Transverse colon (tissue), 4 donors: ENCODE measurements at regions not wholly inside any gene's neighbourhood (a gene's known extent, or its start where the extent isn't known, plus 50 kb on each side); places are given as distances from the start of the nearest gene placed in this dataset.

ENCODE experiments used
- DNase-seq: peaks from one replicate; pipeline ENCODE4 v3.0.0-alpha.2; 2019
- H3K27ac ChIP-seq, 4 donors: fragments of 200-600 bp; sonication (generic); 2 replicates each; pipeline ENCODE4 v1.5.1; 2016 to 2018; ENCODE audit warnings: inconsistent platforms in 4 of 4
- H3K27me3 ChIP-seq: fragments of 200-600 bp; sonication (generic); 2 replicates; pipeline ENCODE4 v1.5.1; 2017; ENCODE audit warnings: inconsistent platforms
- H3K36me3 ChIP-seq, 4 donors: fragments of 200-600 bp; sonication (generic); 2 replicates each; pipeline ENCODE4 v1.5.1; 2017 to 2019; ENCODE audit warnings: inconsistent platforms in 4 of 4
- H3K4me1 ChIP-seq, 4 donors: fragments of 200-600 bp; sonication (generic); 2 replicates each; pipeline ENCODE4 v1.5.1; 2017 to 2020; ENCODE audit warnings: inconsistent platforms in 4 of 4
- H3K4me3 ChIP-seq, 4 donors: fragments of 200-600 bp; sonication (generic); 1 replicate in 1 of 4; 2 replicates in 3 of 4; pipeline versions ENCODE4 v1.5.1 to v1.6.1; 2017 to 2019; ENCODE audit warnings: inconsistent platforms in 4 of 4
- H3K9me3 ChIP-seq, 2 donors: fragments of 200-600 bp; sonication (generic); 2 replicates each; pipeline ENCODE4 v1.5.1; 2017 to 2019; ENCODE audit warnings: inconsistent platforms in 2 of 2
- EP300 ChIP-seq: sonication (generic); formaldehyde crosslinking; IDR thresholded peaks from one replicate; pipeline ENCODE4 v1.6.1; 2017; ENCODE audit warnings: antibody characterized with exemption, low read depth
- POLR2A ChIP-seq: fragments of 450-650 bp; IDR thresholded peaks from one replicate; pipeline ENCODE4 v1.6.1; 2016; ENCODE audit warnings: antibody characterized with exemption, mild to moderate bottlenecking, moderate library complexity
- POLR2AphosphoS5 ChIP-seq, 3 donors: sonication (generic); formaldehyde crosslinking; IDR thresholded peaks; one replicate each; pipeline ENCODE4 v1.6.1; 2016; ENCODE audit warnings: antibody characterized with exemption in 3 of 3
- WGBS, 2 donors: methylation state at CpG; one replicate each; pipeline ENCODE4 v1.1.5; 2018; ENCODE audit warnings: low coverage in 1 of 2; 5-methylcytosine and 5-hydroxymethylcytosine counted together
- in situ Hi-C, 4 donors: fragments of 200-750 bp; cut with MboI; loops; one replicate each; pipeline versions ENCODE4 v1.15.0 to v1.15.1; 2017; ENCODE audit warnings: low sequenced_read_pairs in 3 of 4, low pct_ligation_motif_present in 1 of 4, low pct_unique_long_range_greater_than_20kb in 1 of 4
- intact Hi-C: fragments of 100-400 bp; cut with DNase I; formaldehyde crosslinking; loops from one replicate; pipeline ENCODE4 v1.15.1; 2023; ENCODE audit warnings: low total_unique reads
- TF ChIP-seq, protein P1 (sequence below), 5 experiments: fragments of 200-600 bp in 3 of 5; fragments of 450-650 bp in 2 of 5; sonication (generic) in 3 of 5; IDR thresholded peaks; 1 replicate in 2 of 5; 2 replicates in 3 of 5; pipeline ENCODE4 v1.5.1; 2016 to 2017; ENCODE audit warnings: antibody characterized with exemption in 5 of 5, inconsistent platforms in 3 of 5, mild to moderate bottlenecking in 2 of 5, moderate library complexity in 1 of 5

DNA sequence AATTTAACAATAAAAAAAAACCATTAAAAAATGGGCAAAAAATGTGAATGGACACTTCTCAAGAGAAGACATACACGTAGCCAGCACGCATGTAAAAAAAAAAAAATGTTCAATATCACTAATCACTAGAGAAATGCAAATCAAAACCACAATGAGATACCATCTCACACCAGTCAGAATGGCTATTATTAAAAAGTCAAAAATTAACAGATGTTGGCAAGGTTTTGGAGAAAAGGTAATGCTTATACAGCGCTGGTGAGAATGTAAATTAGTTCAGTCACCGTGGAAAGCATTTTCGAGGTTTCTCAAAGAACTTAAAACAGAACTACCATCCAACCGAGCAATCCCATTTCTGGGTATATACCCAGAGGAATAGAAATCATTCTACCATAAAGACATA lies 1091.5 kb upstream of the B3GALT2 start:
- intact Hi-C loops = no loop called here
- no peaks in the 10 kb centered on the region for H3K36me3 ChIP-seq
- no peaks in the 10 kb centered on the region for H3K4me1 ChIP-seq
- no peak overlapping the region for H3K4me3 ChIP-seq
- TF ChIP-seq, protein P1, sequence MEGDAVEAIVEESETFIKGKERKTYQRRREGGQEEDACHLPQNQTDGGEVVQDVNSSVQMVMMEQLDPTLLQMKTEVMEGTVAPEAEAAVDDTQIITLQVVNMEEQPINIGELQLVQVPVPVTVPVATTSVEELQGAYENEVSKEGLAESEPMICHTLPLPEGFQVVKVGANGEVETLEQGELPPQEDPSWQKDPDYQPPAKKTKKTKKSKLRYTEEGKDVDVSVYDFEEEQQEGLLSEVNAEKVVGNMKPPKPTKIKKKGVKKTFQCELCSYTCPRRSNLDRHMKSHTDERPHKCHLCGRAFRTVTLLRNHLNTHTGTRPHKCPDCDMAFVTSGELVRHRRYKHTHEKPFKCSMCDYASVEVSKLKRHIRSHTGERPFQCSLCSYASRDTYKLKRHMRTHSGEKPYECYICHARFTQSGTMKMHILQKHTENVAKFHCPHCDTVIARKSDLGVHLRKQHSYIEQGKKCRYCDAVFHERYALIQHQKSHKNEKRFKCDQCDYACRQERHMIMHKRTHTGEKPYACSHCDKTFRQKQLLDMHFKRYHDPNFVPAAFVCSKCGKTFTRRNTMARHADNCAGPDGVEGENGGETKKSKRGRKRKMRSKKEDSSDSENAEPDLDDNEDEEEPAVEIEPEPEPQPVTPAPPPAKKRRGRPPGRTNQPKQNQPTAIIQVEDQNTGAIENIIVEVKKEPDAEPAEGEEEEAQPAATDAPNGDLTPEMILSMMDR (IDR thresholded peaks at IDR 0.05) = no peak
- TF ChIP-seq EP300 (no peak), POLR2A (no peak), POLR2AphosphoS5 (IDR thresholded peaks at IDR 0.05) (no peak)
- no peaks in the 10 kb centered on the region for H3K9me3 ChIP-seq
- no peaks in the 10 kb centered on the region for H3K27me3 ChIP-seq
- no peak for DNase-seq
- 79 to 91% methylated on average over 6 of the region's 6 CpGs for WGBS, 2 donors
- no peak overlapping the region for H3K27ac ChIP-seq
- in situ Hi-C loops = loop anchor here in 3 of 4 donors (25.0 kb wide), 3 partner anchors 866 to 1091 kb away; partner anchors contain the start of gene B3GALT2 (in 2 of the 3)

GRCh38 chr1:194273660-194274059 lies 1087.2 kb upstream of the B3GALT2 start:
- Histone ChIP-seq H3K4me1 (no peaks in the 10 kb centered on the region), H3K9me3 (no peaks in the 10 kb centered on the region), H3K27me3 (no peaks in the 10 kb centered on the region), H3K27ac (no peak overlapping the region), H3K36me3 (no peaks in the 10 kb centered on the region), H3K4me3 (no peak overlapping the region)
- no peak for DNase-seq
- in situ Hi-C loops (no loop called here), intact Hi-C loops (no loop called here)
- TF ChIP-seq, protein P1 (IDR thresholded peaks at IDR 0.05) = no peak
- TF ChIP-seq POLR2A (no peak), POLR2AphosphoS5 (IDR thresholded peaks at IDR 0.05) (no peak), EP300 (no peak)
- 71 to 75% methylated on average over 1 of the region's 1 CpG for WGBS, 2 donors

- in situ Hi-C loops = no loop called here
- H3K36me3 ChIP-seq = no peaks in the 10 kb centered on the region
- H3K9me3 ChIP-seq = no peaks in the 10 kb centered on the region
- TF ChIP-seq POLR2AphosphoS5 (IDR thresholded peaks at IDR 0.05) = no peak
- TF ChIP-seq, protein P1 (IDR thresholded peaks at IDR 0.05) = no peak
- no peak for TF ChIP-seq EP300
- TF ChIP-seq POLR2A = no peak
- intact Hi-C loops = no loop called here
- no peak for DNase-seq
- no peak overlapping the region for H3K27ac ChIP-seq
- H3K4me1 ChIP-seq = no peaks in the 10 kb centered on the region
- H3K4me3 ChIP-seq = no peak overlapping the region
- H3K27me3 ChIP-seq = no peaks in the 10 kb centered on the region
Observed at GRCh38 chr1:194268839-194269238, 1082.4 kb upstream of the B3GALT2 start.

- Histone ChIP-seq H3K27me3 (no peaks in the 10 kb centered on the region), H3K27ac (no peak overlapping the region), H3K36me3 (no peaks in the 10 kb centered on the region), H3K4me1 (no peaks in the 10 kb centered on the region), H3K4me3 (no peak overlapping the region), H3K9me3 (no peaks in the 10 kb centered on the region)
- TF ChIP-seq POLR2AphosphoS5 (IDR thresholded peaks at IDR 0.05) = no peak
- TF ChIP-seq, protein P1 (IDR thresholded peaks at IDR 0.05) = no peak
- TF ChIP-seq EP300 = no peak
- TF ChIP-seq POLR2A = no peak
- in situ Hi-C loops (no loop called here), intact Hi-C loops (no loop called here)
- WGBS, 2 donors = 69 to 77% methylated on average over 2 of the region's 2 CpGs
- no peak for DNase-seq
Observed at GRCh38 chr1:194267021-194267420, 1080.6 kb upstream of the B3GALT2 start.
